ENCODE measurements at regions not wholly inside any gene's neighbourhood (a gene's known extent, or its start where the extent isn't known, plus 50 kb on each side); places are given as distances from the start of the nearest gene placed in this dataset.
"Not testable (repeated sequence)": the region's sequence is repeated elsewhere in the genome, so short reads cannot be mapped to it uniquely, and the experiment has no call there.

DNA sequence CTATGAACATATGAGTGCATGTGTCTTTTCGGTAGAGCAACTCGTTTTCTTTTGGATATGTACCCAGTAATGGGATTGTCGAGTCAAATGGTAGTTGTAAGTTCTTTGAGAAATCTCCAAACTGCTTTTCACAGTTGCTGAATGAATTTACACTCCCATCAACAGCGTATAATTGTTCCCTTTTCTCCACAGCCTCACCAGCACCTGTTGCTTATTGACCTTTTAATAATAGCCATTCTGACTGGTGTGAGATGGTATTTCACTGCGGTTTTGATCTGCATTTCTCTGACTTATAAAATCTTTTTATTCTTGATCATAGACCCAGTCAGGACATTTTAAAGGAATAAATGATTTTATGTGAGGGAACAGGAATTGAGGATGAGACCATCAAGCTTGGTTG, 165.0 kb upstream of the KCTD3 start:
- no peak for DNase-seq (ENCODE audit: low read depth)

GRCh38 chr1:215405211-215405610, 161.9 kb upstream of the KCTD3 start:
- DNase-seq (ENCODE audit: low read depth), result no peak

DNA sequence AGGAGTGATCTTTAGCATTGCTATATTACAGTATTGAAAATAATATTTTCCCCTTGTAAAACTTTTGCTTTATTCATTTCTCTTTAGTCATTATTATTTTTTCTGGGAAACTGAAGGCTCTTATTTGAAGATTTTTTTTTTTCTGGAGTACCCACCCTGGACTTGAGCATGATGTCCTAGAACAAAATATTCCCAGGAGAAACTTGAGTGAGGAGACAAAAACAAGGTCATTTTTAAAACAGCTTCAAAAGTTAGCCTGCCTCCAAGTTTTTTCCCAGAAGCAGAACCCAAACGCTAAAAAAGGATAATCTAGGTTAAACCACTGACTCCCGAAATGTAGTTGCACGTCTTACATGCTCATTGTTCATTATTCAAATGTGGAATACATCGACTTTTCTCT, 160.2 kb upstream of the KCTD3 start:
- DNase-seq (ENCODE audit: low read depth), result no peak

DNA sequence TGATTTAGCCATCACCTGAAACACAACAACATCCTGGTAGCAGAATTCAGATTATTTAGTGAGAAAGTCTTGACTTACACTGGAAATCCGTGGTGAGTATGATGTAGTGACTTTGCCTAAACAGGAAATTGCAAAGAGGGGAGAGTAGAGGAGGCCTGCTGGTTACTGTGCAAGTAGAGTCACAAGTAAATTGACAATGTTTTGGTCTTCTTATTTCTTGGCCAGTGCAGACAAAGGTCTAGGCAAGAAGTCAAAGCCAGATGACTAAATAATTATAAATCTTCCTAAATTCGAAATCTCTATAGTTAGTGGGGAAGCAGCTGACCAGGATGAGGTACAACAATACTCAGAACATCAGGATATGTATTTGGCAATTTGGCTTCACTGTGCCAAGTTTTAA, 159.5 kb upstream of the KCTD3 start:
- DNase-seq (ENCODE audit: low read depth), result no peak

DNA sequence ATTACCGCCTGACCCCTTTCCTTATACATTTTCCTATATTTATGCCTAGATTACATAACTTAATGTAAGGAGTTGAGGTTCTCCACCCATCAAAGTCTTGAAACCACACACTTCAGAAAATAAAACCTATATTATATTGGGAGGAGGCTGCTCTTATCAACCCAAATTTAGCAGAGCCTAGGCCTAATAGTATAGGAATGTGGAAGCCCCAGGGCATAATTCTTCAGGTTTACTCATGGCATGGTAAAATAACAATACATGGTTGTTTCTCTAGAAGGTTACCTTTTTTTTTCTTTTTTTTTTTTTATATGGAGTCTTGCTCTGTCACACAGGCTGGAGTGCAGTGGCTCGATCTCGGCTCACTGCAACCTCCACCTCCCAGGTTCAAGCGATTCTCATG, 157.6 kb upstream of the KCTD3 start:
- DNase-seq (ENCODE audit: low read depth), result not testable (repeated sequence)

DNA sequence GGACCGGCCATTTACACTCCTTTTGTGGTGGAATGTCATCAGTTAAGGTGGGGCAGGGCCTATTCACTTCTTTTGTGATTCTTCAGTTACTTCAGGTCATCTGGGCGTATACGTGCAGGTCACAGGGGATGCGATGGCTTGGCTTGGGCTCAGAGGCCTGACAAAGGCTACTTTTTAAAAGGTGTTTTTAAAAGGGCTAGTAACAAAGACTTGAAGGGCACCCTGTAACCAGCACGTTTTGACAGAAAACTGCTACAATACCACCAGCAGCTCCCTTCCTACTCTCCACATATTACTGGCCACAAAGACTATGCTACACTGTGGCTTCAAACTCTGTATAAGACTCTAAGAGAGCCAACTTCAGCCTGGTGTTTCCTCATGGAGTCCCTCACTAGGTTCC, 151.6 kb upstream of the KCTD3 start:
- not testable (repeated sequence) for DNase-seq (ENCODE audit: low read depth)

DNA sequence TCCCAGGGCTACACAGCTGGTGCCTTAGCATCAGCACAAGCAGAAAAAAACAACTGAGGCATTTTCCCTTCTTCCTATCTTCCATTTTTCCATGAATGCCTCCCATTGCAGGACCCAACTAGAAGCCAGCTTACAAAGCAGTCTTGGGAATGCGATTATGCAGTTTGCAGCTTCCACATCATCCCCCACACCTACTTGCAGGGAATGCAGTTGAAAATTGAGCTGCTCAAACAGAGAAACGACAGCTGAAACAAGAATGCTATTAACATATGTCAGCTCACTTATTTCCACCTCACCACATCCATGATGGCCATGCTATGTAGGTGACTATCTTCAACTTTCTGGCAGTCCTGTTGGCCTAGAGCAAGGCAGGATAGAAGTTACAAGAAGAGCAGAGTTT, 150.6 kb upstream of the KCTD3 start:
- DNase-seq (ENCODE audit: low read depth), result no peak

- no peak for DNase-seq (ENCODE audit: low read depth)
Observed at GRCh38 chr1:215417122-215417521, 150.0 kb upstream of the KCTD3 start.

GRCh38 chr1:215418876-215419447, 148.1 kb upstream of the KCTD3 start:
- no peak for DNase-seq (ENCODE audit: low read depth)

- no peak for DNase-seq (ENCODE audit: low read depth)
Observed at GRCh38 chr1:215421744-215422143, 145.4 kb upstream of the KCTD3 start.

DNA sequence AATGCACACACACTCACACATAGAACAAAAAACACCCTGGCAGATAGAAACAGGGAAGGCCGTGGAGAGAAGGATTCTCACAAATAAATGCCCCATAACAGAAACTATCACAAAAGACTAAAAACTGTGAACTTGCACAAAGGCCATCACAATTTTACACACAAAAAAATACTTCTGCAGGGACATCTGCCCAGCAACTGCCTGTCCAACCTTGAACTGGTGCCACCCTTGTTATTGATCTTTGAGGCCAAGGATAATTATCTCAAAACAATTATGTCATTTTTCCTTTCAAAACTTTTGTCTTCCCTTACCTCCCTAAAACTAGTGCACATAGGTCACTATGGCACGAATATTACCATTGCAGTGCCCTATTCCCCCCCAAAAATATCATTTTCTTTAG, 143.8 kb upstream of the KCTD3 start:
- DNase-seq (ENCODE audit: low read depth), result no peak

DNA sequence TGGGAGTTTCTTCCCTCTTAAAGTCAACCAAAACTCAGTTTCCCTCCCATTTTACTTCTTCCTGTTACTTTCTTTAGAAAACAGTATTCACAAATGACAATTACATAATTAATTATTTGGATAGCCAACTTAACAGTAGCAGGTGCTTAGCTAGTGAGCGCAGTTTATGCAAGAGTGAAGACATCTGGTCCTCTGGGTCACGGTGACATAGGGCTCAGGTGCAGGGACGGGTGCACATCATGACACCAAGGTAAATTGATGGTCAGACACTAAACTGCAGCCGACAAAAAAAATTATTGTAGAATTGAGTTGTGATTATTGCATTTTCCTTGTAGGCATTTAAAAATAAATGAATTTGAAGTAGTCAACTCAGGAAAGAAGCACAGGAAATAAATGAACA, 142.0 kb upstream of the KCTD3 start:
- DNase-seq (ENCODE audit: low read depth), result no peak

- no peak for DNase-seq (ENCODE audit: low read depth)
Observed at GRCh38 chr1:215426101-215426500, 141.0 kb upstream of the KCTD3 start.

GRCh38 chr1:215432483-215433227, 134.4 kb upstream of the KCTD3 start:
- DNase-seq (ENCODE audit: low read depth), result not testable (repeated sequence)

- DNase-seq (ENCODE audit: low read depth), result no peak
Observed at GRCh38 chr1:215433237-215433636, 133.9 kb upstream of the KCTD3 start.

DNA sequence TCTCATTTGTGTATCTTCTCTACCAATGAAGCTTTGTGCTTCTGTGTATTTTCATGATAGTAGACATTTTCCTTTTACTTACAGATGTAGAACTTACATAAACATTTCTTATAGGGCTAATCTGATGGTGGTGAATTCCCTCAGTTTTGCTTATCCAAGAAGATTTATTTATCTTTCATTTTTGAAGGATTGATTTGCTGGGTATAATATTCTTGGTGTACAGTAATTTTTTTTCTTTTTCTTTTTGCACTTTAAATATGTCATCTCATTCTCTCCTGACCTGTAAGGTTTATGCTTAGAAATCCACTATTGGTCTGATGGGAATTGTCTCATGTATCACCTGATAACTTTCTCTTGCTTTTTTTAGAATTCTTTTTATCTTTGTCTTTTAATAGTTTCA, 127.6 kb upstream of the KCTD3 start:
- DNase-seq (ENCODE audit: low read depth), result no peak

GRCh38 chr1:215444715-215445414, 122.2 kb upstream of the KCTD3 start:
- no peak for DNase-seq (ENCODE audit: low read depth)

DNA sequence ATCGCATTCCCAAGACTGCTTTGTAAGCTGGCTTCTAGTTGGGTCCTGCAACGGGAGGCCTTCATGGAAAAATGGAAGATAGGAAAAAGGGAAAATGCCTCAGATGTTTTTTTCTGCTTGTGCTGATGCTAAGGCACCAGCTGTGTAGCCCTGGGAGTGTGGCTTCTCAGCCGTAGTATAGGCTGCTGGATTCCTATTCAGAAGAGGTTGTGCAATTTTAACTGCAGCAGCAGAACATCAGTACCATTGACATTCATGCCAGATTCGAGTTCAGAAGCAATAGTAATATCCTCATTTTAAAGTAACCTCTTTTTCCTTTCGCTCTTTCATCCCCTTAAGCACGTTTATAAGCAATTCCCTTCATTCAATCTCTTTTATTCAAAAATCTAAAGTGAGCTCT, 119.1 kb upstream of the KCTD3 start:
- DNase-seq (ENCODE audit: low read depth), result not testable (repeated sequence)

DNA sequence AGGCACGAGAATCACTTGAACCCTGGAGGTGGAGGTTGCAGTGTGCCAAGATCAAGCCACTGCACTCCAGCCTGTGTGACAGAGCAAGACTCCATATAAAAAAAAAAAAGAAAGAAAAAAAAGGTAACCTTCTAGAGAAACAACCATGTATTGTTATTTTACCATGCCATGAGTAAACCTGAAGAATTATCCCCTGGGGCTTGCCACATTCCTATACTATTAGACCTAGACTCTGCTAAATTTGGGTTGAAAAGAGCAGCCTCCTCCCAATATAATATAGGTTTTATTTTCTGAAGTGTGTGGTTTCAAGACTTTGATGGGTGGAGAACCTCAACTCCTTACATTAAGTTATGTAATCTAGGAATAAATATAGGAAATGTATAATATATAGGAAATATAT, 118.0 kb upstream of the KCTD3 start:
- not testable (repeated sequence) for DNase-seq (ENCODE audit: low read depth)

- DNase-seq (ENCODE audit: low read depth), result no peak
Observed at GRCh38 chr1:215453440-215453839, 113.7 kb upstream of the KCTD3 start.

DNA sequence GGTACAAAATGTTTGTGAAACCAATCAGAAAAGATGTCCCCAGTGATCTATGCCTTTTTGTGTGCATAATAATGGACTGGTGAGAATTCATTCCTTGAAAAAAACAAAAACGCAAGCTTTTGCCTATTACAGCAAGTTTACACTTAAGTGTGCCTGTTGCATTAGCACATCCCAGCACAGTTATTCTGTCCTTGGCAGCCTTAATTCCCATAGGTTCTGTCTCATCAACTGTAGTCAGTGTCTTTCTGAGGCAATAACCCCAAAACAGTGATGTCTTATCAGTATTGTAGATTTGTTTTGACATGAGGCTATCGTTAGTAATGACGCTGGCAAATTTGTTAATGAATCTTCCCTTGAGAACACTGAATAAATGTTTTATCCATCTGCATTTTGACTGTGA, 109.9 kb upstream of the KCTD3 start:
- DNase-seq (ENCODE audit: low read depth), result no peak

DNA sequence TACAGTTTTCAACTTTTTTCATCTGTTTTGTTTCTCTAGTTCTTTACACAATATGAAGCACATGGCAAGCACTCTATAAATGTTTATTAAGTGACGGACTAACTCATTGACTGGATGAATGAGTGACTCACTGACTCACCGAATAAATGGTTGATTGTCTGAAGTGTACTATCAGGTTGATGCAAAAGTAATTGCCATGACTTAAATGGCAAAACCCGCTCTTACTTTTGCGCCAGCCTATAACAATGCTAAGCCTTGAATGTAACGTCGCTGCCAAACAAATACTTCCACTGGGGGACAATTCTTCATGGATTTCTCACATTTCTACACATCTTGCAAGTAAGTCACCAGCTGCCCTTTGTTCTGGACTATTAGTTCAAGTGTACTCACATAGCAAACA, 109.0 kb upstream of the KCTD3 start:
- no peak for DNase-seq (ENCODE audit: low read depth)

GRCh38 chr1:215458562-215458961, 108.5 kb upstream of the KCTD3 start:
- DNase-seq (ENCODE audit: low read depth), result no peak

Data from HS-27A (cell line).